Left forelimb (tissue), 1 donor: ENCODE measurements at regions not wholly inside any gene's neighbourhood (a gene's known extent, or its start where the extent isn't known, plus 50 kb on each side); places are given as distances from the start of the nearest gene placed in this dataset.
"Not testable (repeated sequence)": the region's sequence is repeated elsewhere in the genome, so short reads cannot be mapped to it uniquely, and the experiment has no call there.

Source experiments
- DNase-seq: peaks from one replicate; pipeline ENCODE4 v3.0.0-alpha.2; 2018; ENCODE audit warnings: low spot score

GRCh38 chr7:91405873-91406272 lies 141.6 kb downstream of the FZD1 start:
- not testable (repeated sequence) for DNase-seq

- no peak for DNase-seq
These were observed 143.7 kb downstream of the FZD1 start for GRCh38 chr7:91407942-91408341.

GRCh38 chr7:91408388-91409154 lies 144.3 kb downstream of the FZD1 start:
- DNase-seq: no peak

- DNase-seq: no peak
These were observed 146.8 kb downstream of the FZD1 start for GRCh38 chr7:91411060-91411459.

- DNase-seq: no peak
These were observed 148.1 kb downstream of the FZD1 start for GRCh38 chr7:91412298-91412697.

- no peak for DNase-seq
These were observed 150.5 kb downstream of the FZD1 start for GRCh38 chr7:91414734-91415133.

- no peak for DNase-seq
These were observed 152.1 kb downstream of the FZD1 start for GRCh38 chr7:91416155-91416865.

- no peak for DNase-seq
These were observed 156.4 kb downstream of the FZD1 start for GRCh38 chr7:91420606-91421005.

GRCh38 chr7:91421018-91421417 lies 156.8 kb downstream of the FZD1 start:
- DNase-seq: no peak

GRCh38 chr7:91424371-91424770 lies 160.1 kb downstream of the FZD1 start:
- no peak for DNase-seq

- no peak for DNase-seq
These were observed 160.9 kb downstream of the FZD1 start for GRCh38 chr7:91425149-91425548.

GRCh38 chr7:91427051-91427450 lies 162.8 kb downstream of the FZD1 start:
- no peak for DNase-seq

GRCh38 chr7:91431601-91432000 lies 167.4 kb downstream of the FZD1 start:
- DNase-seq: no peak

GRCh38 chr7:91434836-91435235 lies 170.6 kb downstream of the FZD1 start:
- no peak for DNase-seq

- DNase-seq: no peak
These were observed 171.3 kb downstream of the FZD1 start for GRCh38 chr7:91435381-91436059.

GRCh38 chr7:91436655-91437054 lies 172.4 kb downstream of the FZD1 start:
- no peak for DNase-seq

GRCh38 chr7:91440198-91440597 lies 176.0 kb downstream of the FZD1 start:
- not testable (repeated sequence) for DNase-seq

GRCh38 chr7:91443862-91444261 lies 179.6 kb downstream of the FZD1 start:
- no peak for DNase-seq

GRCh38 chr7:91446819-91447218 lies 182.6 kb downstream of the FZD1 start:
- DNase-seq: no peak

- DNase-seq: no peak
These were observed 191.2 kb downstream of the FZD1 start for GRCh38 chr7:91455411-91455810.

GRCh38 chr7:91457208-91457607 lies 193.0 kb downstream of the FZD1 start:
- DNase-seq: no peak

- no peak for DNase-seq
These were observed 195.3 kb downstream of the FZD1 start for GRCh38 chr7:91459539-91459938.

GRCh38 chr7:91462316-91462715 lies 198.1 kb downstream of the FZD1 start:
- no peak for DNase-seq
